Loucy (cell line): ENCODE measurements at regions not wholly inside any gene's neighbourhood (a gene's known extent, or its start where the extent isn't known, plus 50 kb on each side); places are given as distances from the start of the nearest gene placed in this dataset.

Experiments used
- CTCF ChIP-seq: fragments of 200-600 bp; sonication (generic); conservative IDR thresholded peaks from 2 replicates; pipeline ENCODE4 v1.5.1; 2014; ENCODE audit warnings: mild to moderate bottlenecking, antibody characterized with exemption, low read length
- EZH2phosphoT487 ChIP-seq: fragments of 200-600 bp; IDR thresholded peaks from 2 replicates; pipeline ENCODE4 v1.6.1; 2018; ENCODE audit warnings: antibody characterized with exemption, mild to moderate bottlenecking, moderate library complexity, borderline replicate concordance

DNA sequence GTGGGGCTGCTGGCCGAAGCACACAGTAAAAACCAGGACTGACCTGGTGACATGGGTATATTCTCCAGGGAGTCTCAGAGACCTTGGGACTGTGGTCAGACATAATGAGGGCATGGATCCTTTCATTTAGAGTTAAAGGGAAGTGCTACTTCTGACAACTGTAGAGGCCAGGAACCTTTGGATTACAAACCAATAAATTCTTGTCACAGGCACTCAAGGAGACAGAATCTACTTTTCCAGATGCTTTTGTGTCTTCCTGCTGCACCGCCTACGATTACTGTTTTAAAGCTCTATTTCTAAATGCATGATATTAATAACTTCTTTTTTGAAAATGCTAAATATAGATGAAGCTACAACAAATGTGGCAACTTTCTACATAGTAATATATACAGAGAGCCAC lies 106.5 kb upstream of the LPAR1 start:
- TF ChIP-seq CTCF (no peak), EZH2phosphoT487 (no peak)
